HCT116 (cell line): ENCODE measurements at regions not wholly inside any gene's neighbourhood (a gene's known extent, or its start where the extent isn't known, plus 50 kb on each side); places are given as distances from the start of the nearest gene placed in this dataset.

Experiments used
- ATAC-seq: fragments of 200-7000 bp; cut with Tn5 transposase; 2 replicates; pipeline ENCODE4 v1.9.1; 2020; ENCODE audit warnings: mild to moderate bottlenecking, moderate library complexity
- BruUV-seq: library from RNA; stranded (reverse); fragments of 400-500 nt; replicated peaks from 2 replicates; lab custom pipeline; 2021; lab: Mats Ljungman, UMichigan
- CTCF ChIA-PET: fragments of 300-600 bp; sonication (Branson Sonifier 250); formaldehyde crosslinking; loops from one replicate; lab custom pipeline; 2021; ENCODE audit warnings: antibody characterized with exemption; lab: Charles Lee
- POLR2A ChIA-PET: fragments of 300-600, 350-600 bp; sonication (Branson Sonifier 250); formaldehyde crosslinking; loops from one replicate; lab custom pipeline; 2021; ENCODE audit warnings: antibody characterized with exemption; lab: Charles Lee
- RAD21 ChIA-PET, 2 experiments: fragments of 300-600 bp; sonication (Branson Sonifier 250); formaldehyde crosslinking; loops; one replicate each; lab custom pipeline; 2023; ENCODE audit warnings: low total read pairs in 2 of 2; ENCODE audit not compliant: uncharacterized antibody in 2 of 2, unreplicated experiment in 2 of 2, low non-redundant PET in 1 of 2; lab: Charles Lee
- DNase-seq: peaks from one replicate; pipeline ENCODE4 v3.0.0-alpha.2; 2010; ENCODE audit warnings: low read depth, low spot score
- H2AFZ ChIP-seq: fragments of 200-600 bp; shearing (Covaris generic), sonication (generic); 2 replicates; pipeline ENCODE4 v1.6.1; 2017; ENCODE audit warnings: low read depth, mixed run types, mixed read lengths, antibody characterized with exemption, low read length; ENCODE audit not compliant: poor library complexity, severe bottlenecking
- H3K27ac ChIP-seq: 2 replicates; pipeline ENCODE4 v1.5.1; 2012; ENCODE audit warnings: low read depth, low read length
- H3K27me3 ChIP-seq: fragments of 200-600 bp; sonication (generic); 2 replicates; pipeline ENCODE4 v1.6.1; 2016; ENCODE audit warnings: mixed run types, low read length, mixed read lengths; ENCODE audit not compliant: insufficient read depth
- H3K36me3 ChIP-seq, 2 experiments: fragments of 200-500 bp in 1 of 2; fragments of 200-600 bp in 1 of 2; sonication (Bioruptor generic) in 1 of 2; sonication (generic) in 1 of 2; 2 replicates each; pipeline versions ENCODE4 v1.5.1 to v1.6.1; 2014 to 2016; ENCODE audit warnings: low read length in 2 of 2, inconsistent platforms in 1 of 2, mixed read lengths in 1 of 2, mixed run types in 1 of 2; ENCODE audit not compliant: insufficient read depth in 2 of 2, control insufficient read depth in 1 of 2
- H3K4me1 ChIP-seq, 2 experiments: fragments of 200-600 bp in 1 of 2; sonication (generic) in 1 of 2; 2 replicates each; pipeline versions ENCODE4 v1.5.1 to v1.6.1; 2012 to 2017; ENCODE audit warnings: low read length in 2 of 2, inconsistent platforms in 1 of 2, mild to moderate bottlenecking in 1 of 2, mixed read lengths in 1 of 2, mixed run types in 1 of 2, moderate library complexity in 1 of 2; ENCODE audit not compliant: insufficient read depth in 2 of 2, control insufficient read depth in 1 of 2
- H3K4me2 ChIP-seq: fragments of 200-600 bp; sonication (generic); 2 replicates; pipeline ENCODE4 v1.6.1; 2017; ENCODE audit warnings: mixed run types, low read length, mixed read lengths
- H3K4me3 ChIP-seq, 2 experiments: fragments of 200-600 bp in 1 of 2; sonication (generic) in 1 of 2; replicated peaks in 1 of 2; 2 replicates each; pipeline ENCODE4 v1.5.1; 2011 to 2016; ENCODE audit warnings: low read length in 2 of 2, control low read depth in 1 of 2, low read depth in 1 of 2, mild to moderate bottlenecking in 1 of 2, mixed read lengths in 1 of 2, mixed run types in 1 of 2
- H3K79me2 ChIP-seq: fragments of 200-600 bp; sonication (generic); 2 replicates; pipeline ENCODE4 v1.6.1; 2017; ENCODE audit warnings: mild to moderate bottlenecking, mixed run types, low read length, moderate library complexity, mixed read lengths; ENCODE audit not compliant: insufficient read depth
- H3K9ac ChIP-seq: fragments of 200-600 bp; sonication (generic); 2 replicates; pipeline ENCODE4 v1.6.1; 2016; ENCODE audit warnings: low read length, mixed read lengths
- H3K9me2 ChIP-seq: fragments of 200-600 bp; sonication (generic), shearing (Covaris generic); 2 replicates; pipeline ENCODE4 v1.6.1; 2017; ENCODE audit warnings: mixed run types, mild to moderate bottlenecking, moderate library complexity; ENCODE audit not compliant: insufficient read depth
- H3K9me3 ChIP-seq, 2 experiments: fragments of 200-500 bp in 1 of 2; fragments of 200-600 bp in 1 of 2; sonication (Bioruptor generic) in 1 of 2; sonication (generic) in 1 of 2; 2 replicates each; pipeline ENCODE4 v1.6.1; 2014 to 2017; ENCODE audit warnings: low read length in 2 of 2, mixed read lengths in 2 of 2, inconsistent platforms in 1 of 2, low read depth in 1 of 2, mild to moderate bottlenecking in 1 of 2, mixed run types in 1 of 2, moderate library complexity in 1 of 2; ENCODE audit not compliant: control insufficient read depth in 1 of 2, insufficient read depth in 1 of 2
- H4K20me1 ChIP-seq: fragments of 200-600 bp; sonication (generic), shearing (Covaris generic); 2 replicates; pipeline ENCODE4 v1.6.1; 2017; ENCODE audit warnings: mixed run types, mild to moderate bottlenecking, moderate library complexity; ENCODE audit not compliant: insufficient read depth
- CBX3 ChIP-seq: IDR thresholded peaks from 2 replicates; pipeline ENCODE4 v1.6.1; 2012; ENCODE audit warnings: low read depth
- ELF1 ChIP-seq: IDR thresholded peaks from 2 replicates; pipeline ENCODE4 v1.6.1; 2012; ENCODE audit warnings: low read depth, borderline replicate concordance
- EZH2 ChIP-seq: fragments of 200-600 bp; sonication (generic); IDR thresholded peaks from 2 replicates; pipeline ENCODE4 v1.6.1; 2017; ENCODE audit warnings: antibody characterized with exemption, mixed run types
- EZH2phosphoT487 ChIP-seq: fragments of 200-600 bp; IDR thresholded peaks from 2 replicates; pipeline ENCODE4 v1.6.1; 2018; ENCODE audit warnings: antibody characterized with exemption, borderline replicate concordance
- FOSL1 ChIP-seq: IDR thresholded peaks from 2 replicates; pipeline ENCODE4 v1.6.1; 2012; ENCODE audit warnings: low read depth
- intact Hi-C: fragments of 100-400 bp; cut with micrococcal nuclease; formaldehyde crosslinking; loops from 2 replicates; pipeline ENCODE4 v1.10.0; 2022
- TF ChIP-seq, protein P1 (sequence below), 3 experiments: fragments of 200-600 bp in 1 of 3; sonication (generic) in 1 of 3; IDR thresholded peaks in 2 of 3; conservative IDR thresholded peaks in 1 of 3; 2 replicates each; pipeline ENCODE4 v1.5.1; 2012 to 2017; ENCODE audit warnings: low read depth in 2 of 3, low read length in 2 of 3, antibody characterized with exemption in 1 of 3, borderline replicate concordance in 1 of 3, control low read depth in 1 of 3, mild to moderate bottlenecking in 1 of 3, mixed read lengths in 1 of 3, mixed run types in 1 of 3, moderate library complexity in 1 of 3; ENCODE audit not compliant: insufficient read depth in 1 of 3
- TF ChIP-seq, protein P2 (sequence below): IDR thresholded peaks from 2 replicates; pipeline ENCODE4 v1.6.1; 2011; ENCODE audit warnings: mild to moderate bottlenecking, low read length, moderate library complexity; ENCODE audit not compliant: insufficient replicate concordance; ENCODE audit errors: extremely low read depth

DNA sequence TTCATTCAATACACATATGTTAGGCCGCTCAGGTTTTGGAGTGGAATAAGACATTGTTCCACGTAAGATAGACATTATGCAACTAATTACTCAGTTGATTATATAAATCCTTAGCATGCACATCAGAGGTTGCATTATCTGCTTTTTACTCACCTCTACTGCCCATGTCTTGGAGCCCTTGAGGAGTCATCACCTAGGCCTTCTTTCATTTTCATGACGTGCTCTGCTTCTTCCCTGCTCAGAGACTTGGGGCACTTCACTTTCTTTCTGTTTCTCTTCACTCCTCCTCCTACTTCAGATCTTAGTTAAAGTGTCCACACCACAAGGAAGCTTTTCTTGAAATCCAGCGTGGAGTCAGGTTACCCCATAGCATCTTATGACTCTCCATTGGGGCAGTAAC, 241.1 kb downstream of the TLR4 start:
- Histone ChIP-seq H3K4me3 (no peak overlapping the region), H3K36me3 (no peaks in the 10 kb centered on the region), H3K9ac (no peak overlapping the region), H3K4me2 (no peak overlapping the region), H3K27ac (no peak overlapping the region), H3K4me1 (no peaks in the 10 kb centered on the region), H3K27me3 (no peaks in the 10 kb centered on the region), H2AFZ (no peak overlapping the region), H3K9me3 (peaks cover 0 to 3% of the 10 kb centered on the region in 2 experiments; a peak in 2 of 4 replicates), H4K20me1 (no peaks in the 10 kb centered on the region), H3K79me2 (no peaks in the 10 kb centered on the region), H3K9me2 (no peaks in the 10 kb centered on the region)
- TF ChIP-seq EZH2 = no peak
- no peak for TF ChIP-seq ELF1
- TF ChIP-seq, protein P1, sequence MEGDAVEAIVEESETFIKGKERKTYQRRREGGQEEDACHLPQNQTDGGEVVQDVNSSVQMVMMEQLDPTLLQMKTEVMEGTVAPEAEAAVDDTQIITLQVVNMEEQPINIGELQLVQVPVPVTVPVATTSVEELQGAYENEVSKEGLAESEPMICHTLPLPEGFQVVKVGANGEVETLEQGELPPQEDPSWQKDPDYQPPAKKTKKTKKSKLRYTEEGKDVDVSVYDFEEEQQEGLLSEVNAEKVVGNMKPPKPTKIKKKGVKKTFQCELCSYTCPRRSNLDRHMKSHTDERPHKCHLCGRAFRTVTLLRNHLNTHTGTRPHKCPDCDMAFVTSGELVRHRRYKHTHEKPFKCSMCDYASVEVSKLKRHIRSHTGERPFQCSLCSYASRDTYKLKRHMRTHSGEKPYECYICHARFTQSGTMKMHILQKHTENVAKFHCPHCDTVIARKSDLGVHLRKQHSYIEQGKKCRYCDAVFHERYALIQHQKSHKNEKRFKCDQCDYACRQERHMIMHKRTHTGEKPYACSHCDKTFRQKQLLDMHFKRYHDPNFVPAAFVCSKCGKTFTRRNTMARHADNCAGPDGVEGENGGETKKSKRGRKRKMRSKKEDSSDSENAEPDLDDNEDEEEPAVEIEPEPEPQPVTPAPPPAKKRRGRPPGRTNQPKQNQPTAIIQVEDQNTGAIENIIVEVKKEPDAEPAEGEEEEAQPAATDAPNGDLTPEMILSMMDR (IDR thresholded peaks at IDR 0.05 in 2 of 3, conservative IDR thresholded peaks at IDR 0.05 in 1 of 3; ENCODE audit: borderline replicate concordance in 1 of 3, insufficient read depth in 1 of 3, low read depth in 2 of 3, low read length in 2 of 3) = no peak
- TF ChIP-seq CBX3 = no peak
- no peak for TF ChIP-seq EZH2phosphoT487
- TF ChIP-seq, protein P2, sequence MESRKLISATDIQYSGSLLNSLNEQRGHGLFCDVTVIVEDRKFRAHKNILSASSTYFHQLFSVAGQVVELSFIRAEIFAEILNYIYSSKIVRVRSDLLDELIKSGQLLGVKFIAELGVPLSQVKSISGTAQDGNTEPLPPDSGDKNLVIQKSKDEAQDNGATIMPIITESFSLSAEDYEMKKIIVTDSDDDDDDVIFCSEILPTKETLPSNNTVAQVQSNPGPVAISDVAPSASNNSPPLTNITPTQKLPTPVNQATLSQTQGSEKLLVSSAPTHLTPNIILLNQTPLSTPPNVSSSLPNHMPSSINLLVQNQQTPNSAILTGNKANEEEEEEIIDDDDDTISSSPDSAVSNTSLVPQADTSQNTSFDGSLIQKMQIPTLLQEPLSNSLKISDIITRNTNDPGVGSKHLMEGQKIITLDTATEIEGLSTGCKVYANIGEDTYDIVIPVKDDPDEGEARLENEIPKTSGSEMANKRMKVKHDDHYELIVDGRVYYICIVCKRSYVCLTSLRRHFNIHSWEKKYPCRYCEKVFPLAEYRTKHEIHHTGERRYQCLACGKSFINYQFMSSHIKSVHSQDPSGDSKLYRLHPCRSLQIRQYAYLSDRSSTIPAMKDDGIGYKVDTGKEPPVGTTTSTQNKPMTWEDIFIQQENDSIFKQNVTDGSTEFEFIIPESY = no peak
- no peak for TF ChIP-seq FOSL1
- ATAC-seq = no peak
- intact Hi-C loops = no loop called here
- BruUV-seq = no TSS peak
- POLR2A ChIA-PET = no interaction called here
- CTCF ChIA-PET = no interaction called here
- RAD21 ChIA-PET = no interaction called here
- DNase-seq = no peak
